Neural progenitor cell (in vitro differentiated cells): ENCODE measurements at regions not wholly inside any gene's neighbourhood (a gene's known extent, or its start where the extent isn't known, plus 50 kb on each side); places are given as distances from the start of the nearest gene placed in this dataset.

Experiments used
- EZH2 ChIP-seq: fragments of 200-600 bp; sonication (generic); IDR thresholded peaks from 2 replicates; pipeline ENCODE4 v1.6.1; 2017; ENCODE audit warnings: antibody characterized with exemption, mild to moderate bottlenecking, moderate library complexity
- TF ChIP-seq, protein P1 (sequence below): fragments of 200-600 bp; sonication (generic); IDR thresholded peaks from 2 replicates; pipeline ENCODE4 v1.5.1; 2017; ENCODE audit warnings: antibody characterized with exemption, mild to moderate bottlenecking

DNA sequence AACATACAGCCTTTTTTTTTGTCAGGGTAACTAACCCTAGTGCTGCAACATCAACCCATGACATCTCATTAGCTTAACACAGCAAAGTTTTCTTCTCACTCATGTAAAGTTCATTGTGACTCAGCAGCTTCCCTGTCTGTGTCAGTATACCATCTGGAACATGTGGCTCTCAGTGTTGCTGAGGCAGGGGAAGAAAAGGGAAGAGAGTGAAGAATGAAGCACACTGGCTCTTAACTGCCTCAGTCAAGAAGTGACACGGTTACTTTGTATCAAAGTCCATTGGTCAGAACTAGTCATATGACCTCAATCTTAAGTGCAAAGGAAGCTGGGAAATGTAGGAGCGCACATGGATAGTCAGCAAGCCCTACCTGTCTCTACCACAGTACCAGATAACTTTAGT lies 185.0 kb upstream of the ELL2 start:
- TF ChIP-seq, protein P1, sequence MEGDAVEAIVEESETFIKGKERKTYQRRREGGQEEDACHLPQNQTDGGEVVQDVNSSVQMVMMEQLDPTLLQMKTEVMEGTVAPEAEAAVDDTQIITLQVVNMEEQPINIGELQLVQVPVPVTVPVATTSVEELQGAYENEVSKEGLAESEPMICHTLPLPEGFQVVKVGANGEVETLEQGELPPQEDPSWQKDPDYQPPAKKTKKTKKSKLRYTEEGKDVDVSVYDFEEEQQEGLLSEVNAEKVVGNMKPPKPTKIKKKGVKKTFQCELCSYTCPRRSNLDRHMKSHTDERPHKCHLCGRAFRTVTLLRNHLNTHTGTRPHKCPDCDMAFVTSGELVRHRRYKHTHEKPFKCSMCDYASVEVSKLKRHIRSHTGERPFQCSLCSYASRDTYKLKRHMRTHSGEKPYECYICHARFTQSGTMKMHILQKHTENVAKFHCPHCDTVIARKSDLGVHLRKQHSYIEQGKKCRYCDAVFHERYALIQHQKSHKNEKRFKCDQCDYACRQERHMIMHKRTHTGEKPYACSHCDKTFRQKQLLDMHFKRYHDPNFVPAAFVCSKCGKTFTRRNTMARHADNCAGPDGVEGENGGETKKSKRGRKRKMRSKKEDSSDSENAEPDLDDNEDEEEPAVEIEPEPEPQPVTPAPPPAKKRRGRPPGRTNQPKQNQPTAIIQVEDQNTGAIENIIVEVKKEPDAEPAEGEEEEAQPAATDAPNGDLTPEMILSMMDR = no peak
- TF ChIP-seq EZH2 = no peak
